Activated T-cell treated with anti-CD3 and anti-CD28 coated beads for 4 hours (primary cell): ENCODE measurements at regions not wholly inside any gene's neighbourhood (a gene's known extent, or its start where the extent isn't known, plus 50 kb on each side); places are given as distances from the start of the nearest gene placed in this dataset.
"Not testable (repeated sequence)": the region's sequence is repeated elsewhere in the genome, so short reads cannot be mapped to it uniquely, and the experiment has no call there.

Experiments used
- DNase-seq: peaks from one replicate; pipeline ENCODE4 v3.0.0-alpha.2; 2020

- no peak for DNase-seq
Measured at GRCh38 chr5:163794993-163795392, 289.6 kb downstream of the MAT2B start.

GRCh38 chr5:163807781-163808180 lies 302.4 kb downstream of the MAT2B start:
- no peak for DNase-seq

GRCh38 chr5:163809473-163809872 lies 304.1 kb downstream of the MAT2B start:
- DNase-seq, result no peak

DNA sequence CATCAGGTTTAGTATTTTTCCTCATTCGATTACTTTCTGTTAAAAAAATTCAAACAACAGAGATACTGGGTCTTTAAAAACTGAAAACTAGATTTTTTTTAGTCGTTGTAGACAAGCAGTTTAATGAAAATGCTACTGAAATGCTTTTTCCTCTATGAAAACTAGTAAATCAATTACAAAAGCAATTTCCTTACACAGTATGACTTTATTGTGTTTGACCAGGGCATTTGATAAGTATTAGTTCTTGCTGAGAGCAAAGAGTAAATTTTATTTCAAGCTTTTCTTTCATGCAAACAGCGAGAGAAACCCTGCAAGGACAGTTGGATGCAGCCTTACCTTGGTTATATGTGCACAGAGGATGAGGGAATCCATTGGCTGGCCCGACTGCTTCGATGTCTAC lies 308.5 kb downstream of the MAT2B start:
- no peak for DNase-seq

DNA sequence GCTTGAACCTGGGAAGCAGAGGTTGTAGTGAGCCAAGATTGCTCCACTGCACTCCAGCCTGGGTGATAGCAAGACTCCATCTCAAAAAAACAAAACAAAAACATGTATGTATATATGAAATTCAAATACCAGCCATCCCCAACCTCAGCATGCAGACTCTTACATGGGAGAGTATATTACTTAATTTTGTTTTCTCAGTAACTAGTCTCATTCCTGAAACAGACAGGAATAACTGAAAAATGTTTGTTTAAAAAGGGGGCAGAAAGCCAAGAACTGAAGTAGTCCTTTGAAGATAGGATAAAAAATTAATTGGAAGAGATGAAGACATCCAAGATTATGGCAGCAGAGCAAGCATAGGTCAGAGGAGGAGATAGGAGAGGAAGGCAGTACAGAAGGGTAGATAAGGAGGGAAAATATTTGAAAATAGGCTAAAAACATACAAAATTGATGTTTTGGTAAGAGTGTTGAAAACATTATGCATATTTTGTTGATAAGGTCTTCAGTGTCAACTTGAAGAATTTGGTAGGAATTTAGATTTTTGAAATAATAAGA lies 309.9 kb downstream of the MAT2B start:
- DNase-seq, result no peak

- no peak for DNase-seq
Measured at GRCh38 chr5:163821142-163821541, 315.7 kb downstream of the MAT2B start.

- no peak for DNase-seq
Measured at GRCh38 chr5:163822548-163822947, 317.1 kb downstream of the MAT2B start.

GRCh38 chr5:163825661-163826060 lies 320.2 kb downstream of the MAT2B start:
- DNase-seq, result no peak

- no peak for DNase-seq
Measured at GRCh38 chr5:163826201-163826600, 320.8 kb downstream of the MAT2B start.

DNA sequence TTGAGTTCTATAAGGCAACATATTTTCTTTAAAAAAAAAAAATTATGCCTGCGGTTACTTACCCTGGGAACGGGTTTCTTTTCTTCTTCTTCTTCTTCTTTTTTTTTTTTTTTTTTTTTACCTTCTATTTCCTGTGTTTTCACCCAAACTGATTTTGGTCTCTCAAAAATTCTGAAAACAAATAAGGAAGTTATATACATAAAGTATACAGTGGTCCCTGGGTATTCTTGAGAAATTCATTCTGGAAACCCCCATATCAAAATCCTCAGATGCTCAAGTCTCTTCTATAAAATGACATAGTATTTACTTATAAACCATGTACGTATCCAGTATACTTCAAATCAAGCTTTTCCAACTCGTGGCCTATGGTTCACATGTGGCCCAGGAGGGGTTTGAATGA lies 326.7 kb downstream of the MAT2B start:
- no peak for DNase-seq

GRCh38 chr5:163838738-163839137 lies 333.3 kb downstream of the MAT2B start:
- no peak for DNase-seq

DNA sequence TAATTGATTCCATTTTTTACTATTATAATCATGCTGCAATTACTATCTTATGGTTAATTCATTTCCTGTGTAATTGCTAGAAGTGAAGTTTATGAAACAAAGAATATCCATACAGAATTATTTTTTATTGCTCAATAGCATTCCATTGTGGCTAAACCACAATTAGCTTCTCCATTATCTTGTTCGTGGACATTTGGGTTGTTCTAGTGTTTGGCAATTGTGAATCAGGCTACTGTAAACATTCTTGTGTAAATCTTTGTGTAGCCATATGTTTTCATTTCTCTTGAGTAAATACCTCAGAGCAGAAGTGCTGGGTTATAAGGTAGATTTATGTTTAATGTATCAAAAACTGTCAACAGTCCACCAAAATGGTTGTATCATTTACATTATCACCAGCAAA lies 341.1 kb downstream of the MAT2B start:
- no peak for DNase-seq

DNA sequence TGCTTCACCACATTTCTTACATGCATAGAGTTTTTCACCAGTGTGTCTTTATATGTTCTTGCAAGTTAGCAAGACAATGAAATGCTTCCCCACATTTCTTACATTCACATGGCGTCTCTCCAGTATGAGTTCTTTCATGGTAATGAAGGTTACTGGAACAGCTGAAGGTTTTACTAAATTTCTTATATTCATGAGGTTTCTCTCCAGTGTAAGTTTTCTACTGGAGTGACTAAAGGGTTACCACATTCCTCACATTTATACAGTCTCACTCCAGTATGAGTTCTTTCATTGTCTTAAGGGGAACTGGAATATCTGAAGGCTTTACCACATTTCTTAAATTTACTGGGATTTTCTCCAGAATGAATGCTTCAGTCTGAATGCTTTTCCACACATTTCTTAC lies 350.3 kb downstream of the MAT2B start:
- DNase-seq, result no peak

DNA sequence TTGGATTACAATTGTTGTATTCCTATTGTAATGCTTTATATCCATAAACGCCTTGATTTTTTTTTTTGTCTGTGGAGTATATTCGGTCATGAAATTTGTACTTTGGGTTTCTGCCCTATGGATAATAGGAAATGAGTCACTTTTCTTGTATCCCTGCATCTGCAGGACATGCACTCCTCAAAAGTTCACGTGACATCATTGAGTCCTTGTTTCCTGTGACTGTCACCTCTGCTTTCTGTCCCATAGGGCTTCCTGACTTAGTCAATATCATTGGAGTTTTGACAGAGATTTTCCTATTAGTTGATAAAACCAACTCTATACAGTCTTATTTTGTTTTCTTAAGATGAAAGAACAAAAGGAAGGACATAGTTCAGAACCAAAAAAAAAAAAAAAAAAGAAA lies 356.3 kb downstream of the MAT2B start:
- no peak for DNase-seq

GRCh38 chr5:163867324-163867723 lies 361.9 kb downstream of the MAT2B start:
- DNase-seq, result no peak

DNA sequence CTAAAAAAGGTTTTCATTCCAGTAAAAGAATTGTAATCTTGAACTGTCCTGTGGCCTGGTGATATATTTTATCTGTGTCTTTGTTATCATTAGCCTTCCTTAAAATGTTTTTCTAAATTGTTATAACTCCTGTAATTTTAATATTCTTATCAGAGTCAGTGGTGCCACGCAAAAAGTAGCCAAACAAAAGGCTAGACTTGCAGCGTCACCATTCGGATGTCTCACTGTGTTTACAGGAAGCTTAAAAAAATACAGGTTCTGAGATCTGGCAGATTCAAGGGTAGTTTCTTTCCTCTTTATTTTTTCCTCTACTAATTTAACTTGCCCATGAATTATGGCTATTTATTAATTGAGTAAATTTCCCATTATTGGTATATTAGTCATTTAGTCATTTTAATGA lies 362.3 kb downstream of the MAT2B start:
- DNase-seq, result no peak

DNA sequence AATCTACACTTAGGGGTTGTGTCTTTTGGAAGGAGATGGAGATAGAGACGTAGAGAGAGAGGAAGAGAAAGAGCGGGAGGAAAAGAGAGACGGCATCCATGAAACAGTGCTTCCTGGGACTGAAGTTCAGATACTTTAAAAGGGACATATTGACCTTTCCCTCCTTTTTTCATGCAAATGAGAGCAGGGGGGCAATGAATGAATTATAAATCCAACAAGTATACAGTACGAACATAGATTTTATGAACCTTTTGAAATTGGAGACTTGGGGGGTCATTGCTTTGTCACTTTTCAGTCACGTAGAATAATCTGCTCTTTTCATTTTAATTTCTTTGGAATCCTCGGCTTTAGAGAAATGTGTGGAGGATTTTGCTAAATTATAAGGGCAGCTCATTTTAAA lies 364.2 kb downstream of the MAT2B start:
- no peak for DNase-seq

- DNase-seq, result no peak
Measured at GRCh38 chr5:163870441-163870840, 365.0 kb downstream of the MAT2B start.

DNA sequence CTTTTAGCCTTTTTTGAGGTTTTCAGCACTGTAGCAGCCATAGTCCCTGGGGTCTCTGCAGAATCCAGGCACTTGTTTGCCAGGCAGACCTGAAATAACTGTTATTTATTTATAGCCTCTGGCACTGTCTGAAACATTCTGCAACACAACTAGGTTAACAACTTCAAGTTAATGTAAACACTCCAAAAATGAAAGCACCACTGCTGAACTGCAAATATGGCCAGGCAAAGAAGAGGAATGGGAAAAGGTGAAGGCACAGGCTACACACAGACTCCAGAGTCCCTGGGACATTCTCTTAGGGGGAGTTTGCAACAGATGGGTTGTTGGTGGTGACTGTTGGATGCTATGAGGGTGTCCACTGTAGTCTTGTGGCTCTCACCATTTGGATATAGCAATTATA lies 369.0 kb downstream of the MAT2B start:
- no peak for DNase-seq

DNA sequence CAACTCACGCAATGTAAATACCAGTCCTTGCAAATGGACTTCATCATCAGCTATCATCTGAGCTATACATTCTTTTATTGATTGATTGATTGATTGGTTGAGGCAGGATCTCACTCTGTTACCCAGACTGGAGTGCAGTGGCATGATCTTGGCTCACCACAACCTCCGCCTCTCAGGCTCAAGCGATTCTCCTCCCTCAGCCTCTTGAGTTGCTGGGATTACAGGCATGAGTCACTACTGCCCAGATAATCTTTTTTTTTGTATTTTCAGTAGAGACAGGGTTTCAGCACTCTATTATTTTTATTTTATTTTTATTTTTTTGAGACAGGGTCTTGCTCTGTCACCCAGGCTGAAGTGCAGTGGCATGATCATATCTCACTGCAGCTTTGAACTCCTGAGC lies 369.5 kb downstream of the MAT2B start:
- DNase-seq, result not testable (repeated sequence)

- DNase-seq, result no peak
Measured at GRCh38 chr5:163877865-163878264, 372.4 kb downstream of the MAT2B start.

DNA sequence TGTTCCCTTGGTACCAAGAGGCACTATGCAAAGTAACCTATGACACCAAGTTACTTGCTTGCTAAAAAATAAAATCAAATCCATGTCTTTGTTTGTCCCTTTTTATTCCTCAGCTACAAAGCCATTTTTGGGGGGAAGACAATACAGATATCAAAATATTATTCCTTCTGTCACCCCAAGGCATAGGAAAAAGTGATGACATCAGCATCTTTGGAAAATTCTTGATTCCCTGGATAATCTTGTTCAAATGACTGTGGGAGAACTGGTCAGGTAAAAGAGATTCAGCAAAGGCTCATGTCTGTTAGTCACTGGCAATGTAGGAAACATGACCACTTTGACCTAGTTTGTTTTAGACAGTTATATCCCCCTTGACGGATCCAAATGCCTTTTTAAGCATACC lies 373.1 kb downstream of the MAT2B start:
- DNase-seq, result no peak

- no peak for DNase-seq
Measured at GRCh38 chr5:163880302-163880701, 374.9 kb downstream of the MAT2B start.

- DNase-seq, result no peak
Measured at GRCh38 chr5:163885117-163885516, 379.7 kb downstream of the MAT2B start.

GRCh38 chr5:163887854-163888253 lies 382.4 kb downstream of the MAT2B start:
- DNase-seq, result no peak

GRCh38 chr5:163888366-163888765 lies 382.9 kb downstream of the MAT2B start:
- DNase-seq, result no peak
